ENCODE measurements at regions not wholly inside any gene's neighbourhood (a gene's known extent, or its start where the extent isn't known, plus 50 kb on each side); places are given as distances from the start of the nearest gene placed in this dataset.

- DNase-seq (ENCODE audit: extremely low read depth in 1 of 2, low read depth in 1 of 2): no peak
Observed at GRCh38 chr22:48855593-48856307, 971.9 kb downstream of the BRD1 start.

- DNase-seq (ENCODE audit: extremely low read depth in 1 of 2, low read depth in 1 of 2): no peak
Observed at GRCh38 chr22:48855013-48855412, 972.7 kb downstream of the BRD1 start.

DNA sequence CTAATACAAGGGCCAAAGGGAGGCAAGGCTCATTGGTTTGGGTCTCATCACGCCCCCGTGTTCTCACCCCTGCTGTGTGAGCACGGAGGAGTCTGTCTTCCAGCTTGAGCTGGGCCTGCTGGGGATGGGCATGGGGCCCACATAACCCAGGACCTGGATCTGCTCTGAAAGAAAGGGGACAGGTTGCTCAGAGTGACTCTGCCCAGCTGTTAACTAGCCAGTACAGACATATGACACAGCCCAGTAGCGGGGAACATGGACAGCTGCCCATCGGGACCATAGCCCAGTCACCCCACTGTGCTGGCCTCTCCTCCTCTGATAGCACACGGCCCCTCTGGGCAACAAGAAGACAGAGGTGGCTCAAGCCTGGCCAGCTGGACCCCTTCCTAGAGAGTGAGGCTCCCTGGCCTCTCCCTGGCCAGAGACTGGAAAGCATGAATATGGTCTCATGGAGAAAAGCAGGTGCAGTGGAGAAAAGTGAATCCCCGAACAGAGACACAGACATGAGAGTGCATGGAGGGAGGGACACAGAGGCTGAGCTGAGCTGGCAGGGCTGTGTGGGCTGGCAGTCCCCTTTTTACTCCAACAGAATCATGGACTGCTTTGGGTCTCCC is 973.9 kb downstream of the BRD1 start:
- no peak for DNase-seq (ENCODE audit: extremely low read depth in 1 of 2, low read depth in 1 of 2)

DNA sequence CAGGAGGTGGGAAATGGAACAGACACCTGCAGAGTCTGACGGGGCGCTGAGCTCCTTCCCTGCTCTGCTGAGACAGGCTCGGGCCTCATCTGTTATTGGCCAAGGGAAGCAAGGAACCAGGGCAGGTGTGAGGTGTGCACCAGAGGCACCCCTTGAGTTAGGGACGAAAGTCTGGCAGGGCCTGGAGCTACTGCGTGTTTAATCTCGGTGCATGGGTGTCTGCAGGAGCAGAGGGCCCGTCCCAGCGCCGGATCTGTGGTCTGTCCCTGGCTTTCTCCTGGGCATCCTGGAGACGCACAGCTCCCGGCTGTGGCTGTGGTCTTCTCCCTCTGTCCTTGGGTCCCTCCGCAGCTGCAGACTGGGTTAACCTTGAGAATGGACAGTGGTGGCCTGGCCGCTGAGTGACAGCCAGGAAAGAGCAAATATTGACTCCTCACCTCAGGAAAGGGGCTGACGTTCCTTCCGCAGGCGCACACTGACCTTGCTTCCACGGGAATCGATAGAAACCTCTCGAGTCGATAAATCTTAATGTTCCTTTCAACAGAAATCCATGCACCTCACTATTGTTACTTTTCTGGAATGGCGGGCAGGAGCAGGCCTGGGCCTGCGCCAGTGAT is 975.6 kb downstream of the BRD1 start:
- no peak for DNase-seq (ENCODE audit: extremely low read depth in 1 of 2, low read depth in 1 of 2)

DNA sequence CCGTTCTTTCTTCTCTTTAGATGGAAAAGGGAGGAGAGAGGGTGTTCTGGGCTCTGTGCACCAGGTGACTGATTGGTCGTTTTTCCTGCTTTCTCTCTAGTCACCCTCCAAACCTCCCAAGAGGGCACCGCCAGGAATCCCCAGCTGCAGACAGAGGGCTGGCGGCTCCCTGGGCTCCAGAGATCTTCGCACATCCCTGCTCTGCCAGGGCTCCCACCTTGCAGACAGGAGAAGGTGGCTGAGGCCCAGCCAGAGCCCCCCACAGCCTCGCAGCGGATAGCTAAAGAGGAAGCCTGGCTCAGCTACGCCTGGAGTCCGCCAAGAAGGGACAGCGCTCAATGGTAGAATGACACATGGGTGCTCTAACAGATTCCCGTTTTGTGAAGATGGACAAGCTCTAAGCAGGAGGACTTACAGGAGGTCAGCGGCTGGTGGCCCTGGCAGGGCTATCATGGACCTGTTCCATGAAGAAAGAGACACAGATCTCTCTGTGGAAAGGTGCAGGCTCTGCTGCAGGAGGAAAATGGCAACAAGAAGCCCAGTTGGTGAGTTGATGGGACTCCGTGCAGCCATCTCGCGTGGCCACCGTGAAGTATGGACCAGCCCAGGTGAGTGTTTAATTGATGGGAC is 976.9 kb downstream of the BRD1 start:
- DNase-seq (ENCODE audit: extremely low read depth in 1 of 2, low read depth in 1 of 2): no peak

GRCh38 chr22:48849963-48850657 is 977.6 kb downstream of the BRD1 start:
- no peak for DNase-seq (ENCODE audit: extremely low read depth in 1 of 2, low read depth in 1 of 2)

DNA sequence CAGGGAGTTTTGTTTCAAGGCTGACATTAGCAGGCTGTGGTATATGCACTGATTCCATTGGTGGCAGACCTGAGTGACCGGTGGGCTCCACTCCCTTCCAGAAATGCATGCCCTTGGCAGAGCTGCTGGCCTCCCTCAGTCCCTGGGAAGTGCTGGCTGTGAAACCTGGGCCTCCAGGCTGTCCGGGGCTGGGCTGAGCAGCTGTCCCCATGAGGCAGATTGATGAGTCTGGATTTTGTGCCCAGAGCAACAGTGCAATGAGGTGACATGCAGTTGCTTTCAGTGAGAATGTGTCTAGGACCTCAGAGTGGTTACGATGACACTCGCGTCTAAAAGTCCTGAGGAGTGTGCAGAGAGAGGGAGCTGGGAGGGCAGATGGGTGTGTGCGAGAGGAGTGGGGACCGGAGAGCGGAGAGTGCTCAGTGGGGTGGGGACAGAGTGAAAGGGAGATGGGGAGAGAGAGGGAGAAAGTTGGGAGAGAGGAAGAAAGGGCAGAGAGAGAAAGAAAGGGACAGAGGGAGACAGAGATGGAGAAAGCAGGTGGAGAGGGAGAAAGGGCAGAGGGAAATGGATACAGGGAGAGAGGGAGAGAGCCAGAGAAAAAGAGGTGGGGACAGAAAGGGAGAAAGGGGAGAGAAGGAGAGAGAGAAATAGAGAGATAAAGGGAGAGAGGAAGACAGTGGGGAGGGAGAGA is 978.3 kb downstream of the BRD1 start:
- no peak for DNase-seq (ENCODE audit: extremely low read depth in 1 of 2, low read depth in 1 of 2)

GRCh38 chr22:48846200-48846599 is 981.5 kb downstream of the BRD1 start:
- no peak for DNase-seq (ENCODE audit: extremely low read depth in 1 of 2, low read depth in 1 of 2)

DNA sequence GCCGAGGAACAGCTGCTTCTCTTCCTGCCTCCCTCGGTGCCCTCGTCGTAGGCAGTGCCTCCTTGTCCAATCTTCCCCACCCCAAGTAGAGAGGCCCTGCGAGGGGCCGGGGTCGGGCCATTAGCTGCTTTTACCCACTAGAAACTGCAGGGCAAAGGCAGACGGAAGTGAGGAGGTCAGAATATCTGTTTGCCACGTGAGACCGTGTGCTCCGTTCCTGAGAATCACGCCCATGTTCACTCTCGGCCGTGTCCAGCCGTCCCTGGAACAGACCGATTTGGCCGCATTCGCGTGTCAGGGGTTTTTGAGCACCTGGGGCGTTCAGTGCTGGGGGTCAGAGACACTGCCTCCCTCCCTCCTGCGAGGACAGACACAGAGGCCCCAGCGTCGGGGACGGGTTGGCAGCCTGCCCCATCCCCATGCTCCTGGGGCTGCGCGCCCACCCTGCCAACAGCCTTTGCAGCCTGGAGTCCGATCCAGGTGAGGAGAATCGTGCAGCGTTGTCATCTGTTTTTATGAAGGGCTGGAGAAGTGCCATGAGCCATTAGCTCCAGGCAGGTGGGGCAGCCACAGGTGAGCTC is 982.2 kb downstream of the BRD1 start:
- DNase-seq (ENCODE audit: extremely low read depth in 1 of 2, low read depth in 1 of 2): no peak

- DNase-seq (ENCODE audit: extremely low read depth in 1 of 2, low read depth in 1 of 2): no peak
Observed at GRCh38 chr22:48844056-48844675, 983.5 kb downstream of the BRD1 start.

DNA sequence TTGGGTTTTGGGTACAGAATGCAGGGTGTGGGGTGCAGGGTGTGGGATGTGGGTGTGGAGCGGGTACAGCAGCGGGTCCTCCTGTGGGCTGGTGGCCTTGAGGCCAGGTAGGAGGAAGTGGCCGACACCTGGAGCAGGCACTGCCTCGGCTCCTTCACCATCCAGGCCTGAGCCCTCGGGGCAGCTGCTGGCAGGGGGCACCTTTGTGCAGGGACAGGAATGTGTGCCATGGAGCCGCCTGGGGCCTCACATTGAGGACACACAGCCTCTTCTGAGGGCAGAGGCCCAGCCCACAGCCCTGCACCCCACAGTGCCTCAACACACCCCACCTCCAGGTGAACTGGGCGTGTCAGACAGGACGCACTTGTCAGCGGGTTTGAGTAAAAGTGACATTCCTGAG is 984.0 kb downstream of the BRD1 start:
- no peak for DNase-seq (ENCODE audit: extremely low read depth in 1 of 2, low read depth in 1 of 2)

DNA sequence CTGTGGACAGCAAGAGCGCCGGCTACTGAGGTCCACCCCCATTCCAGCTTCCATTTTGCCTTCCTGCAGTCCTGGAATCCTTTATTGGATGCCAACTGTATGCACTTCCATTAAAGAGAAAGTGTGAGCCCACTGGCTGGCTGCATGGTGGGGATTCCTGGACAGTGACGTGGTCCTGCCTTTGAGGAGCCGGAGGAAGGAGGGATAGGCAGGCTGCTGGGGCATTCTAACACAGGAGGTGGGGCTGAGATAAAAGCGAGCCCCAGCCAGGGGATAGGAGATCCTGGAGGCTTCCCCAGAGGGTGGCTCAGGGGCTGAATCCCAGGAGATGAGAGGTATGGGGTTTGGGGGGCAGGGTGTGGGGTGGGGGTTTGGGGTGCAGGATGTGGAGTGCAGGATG is 984.7 kb downstream of the BRD1 start:
- DNase-seq (ENCODE audit: extremely low read depth in 1 of 2, low read depth in 1 of 2): no peak

DNA sequence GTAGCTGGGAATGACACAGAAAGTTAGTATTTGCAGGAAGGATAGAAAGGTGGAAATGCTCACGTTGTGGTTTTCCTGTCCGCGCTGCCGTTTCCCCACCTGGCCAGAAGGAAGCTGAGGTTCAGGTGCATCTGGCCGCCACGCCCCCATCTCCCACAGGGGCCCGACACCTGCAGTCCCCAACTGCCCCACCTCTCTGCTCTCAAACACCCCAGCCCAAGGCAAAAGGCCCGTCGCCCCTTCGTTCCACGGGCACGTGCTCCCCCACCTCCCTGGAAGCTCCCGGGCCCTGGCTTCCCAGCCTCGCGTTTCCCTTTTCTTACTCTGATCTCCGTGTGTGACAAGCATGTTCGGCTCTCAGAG is 985.1 kb downstream of the BRD1 start:
- no peak for DNase-seq (ENCODE audit: extremely low read depth in 1 of 2, low read depth in 1 of 2)

DNA sequence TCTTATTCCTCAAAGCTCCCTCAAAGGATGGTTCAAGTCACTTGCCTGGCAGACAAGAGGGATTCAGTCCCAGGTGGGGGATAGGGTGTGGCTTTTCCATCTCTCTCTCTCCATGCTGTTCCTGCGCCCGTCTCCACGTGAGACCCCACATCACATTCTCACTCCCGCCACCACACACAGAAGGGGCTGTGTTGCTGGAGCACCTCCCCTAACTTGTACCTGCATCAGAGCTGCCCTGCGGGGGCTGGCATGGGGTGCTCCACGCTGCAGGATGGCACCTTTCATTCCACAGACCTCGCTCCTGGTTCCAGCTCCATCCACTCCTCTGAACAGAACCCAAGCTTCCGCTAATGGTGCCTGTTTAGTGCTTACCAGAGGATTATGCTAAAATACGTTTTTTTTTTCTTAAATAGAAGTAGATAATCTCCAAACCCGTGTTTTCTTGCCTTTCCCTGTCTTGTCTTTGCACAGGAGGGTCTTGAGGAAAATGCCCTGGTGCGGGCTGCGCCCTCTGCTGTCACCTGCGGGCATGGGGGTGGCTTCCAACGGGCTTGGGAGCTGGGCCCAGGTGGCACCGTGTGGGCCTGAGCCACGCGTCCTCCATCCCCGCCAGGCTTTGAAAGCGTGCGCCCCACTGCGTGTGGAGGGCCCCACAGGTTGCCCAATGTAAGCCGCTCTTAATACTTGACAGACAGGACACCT is 985.6 kb downstream of the BRD1 start:
- DNase-seq (ENCODE audit: extremely low read depth in 1 of 2, low read depth in 1 of 2): no peak

- DNase-seq (ENCODE audit: extremely low read depth in 1 of 2, low read depth in 1 of 2): no peak
Observed at GRCh38 chr22:48840112-48840949, 987.3 kb downstream of the BRD1 start.

- no peak for DNase-seq (ENCODE audit: extremely low read depth in 1 of 2, low read depth in 1 of 2)
Observed at GRCh38 chr22:48838846-48839730, 988.6 kb downstream of the BRD1 start.

- DNase-seq (ENCODE audit: extremely low read depth in 1 of 2, low read depth in 1 of 2): no peak
Observed at GRCh38 chr22:48838376-48838775, 989.3 kb downstream of the BRD1 start.
